ENCODE measurements at regions not wholly inside any gene's neighbourhood (a gene's known extent, or its start where the extent isn't known, plus 50 kb on each side); places are given as distances from the start of the nearest gene placed in this dataset.

DNA sequence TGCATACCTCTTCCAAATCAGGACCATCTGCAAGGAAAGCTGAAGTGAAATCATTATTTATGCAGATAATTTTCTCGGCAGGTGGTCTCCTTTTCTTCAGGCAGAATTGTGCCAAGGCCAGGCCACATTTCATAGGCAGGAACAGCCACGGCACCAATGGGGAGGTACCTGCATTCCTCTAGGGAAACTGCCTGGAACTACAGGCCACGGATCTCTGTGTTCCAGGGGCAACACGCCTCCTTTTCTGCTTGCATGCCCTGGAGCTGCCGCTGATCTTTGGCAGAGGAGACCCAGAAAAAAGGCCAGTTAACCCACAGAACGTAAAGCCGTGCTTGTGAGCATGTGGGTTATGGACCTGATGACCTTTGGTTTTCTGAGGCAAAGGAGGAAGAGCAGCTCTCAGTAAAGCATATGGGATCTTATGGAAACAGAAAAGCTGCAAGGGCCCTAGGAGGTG is 111.2 kb upstream of the KIAA1217 start:
- DNase-seq (no peak), ATAC-seq (ENCODE audit: insufficient read depth, low read depth) (no peak)
- no peak for TF ChIP-seq EZH2 (IDR thresholded peaks at IDR 0.05; ENCODE audit: borderline replicate concordance, low read depth, low read length, severe bottlenecking)
- TF ChIP-seq, protein P1, sequence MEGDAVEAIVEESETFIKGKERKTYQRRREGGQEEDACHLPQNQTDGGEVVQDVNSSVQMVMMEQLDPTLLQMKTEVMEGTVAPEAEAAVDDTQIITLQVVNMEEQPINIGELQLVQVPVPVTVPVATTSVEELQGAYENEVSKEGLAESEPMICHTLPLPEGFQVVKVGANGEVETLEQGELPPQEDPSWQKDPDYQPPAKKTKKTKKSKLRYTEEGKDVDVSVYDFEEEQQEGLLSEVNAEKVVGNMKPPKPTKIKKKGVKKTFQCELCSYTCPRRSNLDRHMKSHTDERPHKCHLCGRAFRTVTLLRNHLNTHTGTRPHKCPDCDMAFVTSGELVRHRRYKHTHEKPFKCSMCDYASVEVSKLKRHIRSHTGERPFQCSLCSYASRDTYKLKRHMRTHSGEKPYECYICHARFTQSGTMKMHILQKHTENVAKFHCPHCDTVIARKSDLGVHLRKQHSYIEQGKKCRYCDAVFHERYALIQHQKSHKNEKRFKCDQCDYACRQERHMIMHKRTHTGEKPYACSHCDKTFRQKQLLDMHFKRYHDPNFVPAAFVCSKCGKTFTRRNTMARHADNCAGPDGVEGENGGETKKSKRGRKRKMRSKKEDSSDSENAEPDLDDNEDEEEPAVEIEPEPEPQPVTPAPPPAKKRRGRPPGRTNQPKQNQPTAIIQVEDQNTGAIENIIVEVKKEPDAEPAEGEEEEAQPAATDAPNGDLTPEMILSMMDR (IDR thresholded peaks at IDR 0.05; ENCODE audit: borderline replicate concordance, extremely low read depth, low read length, poor library complexity, severe bottlenecking), result no peak
- Histone ChIP-seq H3K4me1 (ENCODE audit: insufficient read depth, low read length) (no peaks in the 10 kb centered on the region), H3K79me2 (ENCODE audit: insufficient read depth, low read length) (no peaks in the 10 kb centered on the region), H3K4me2 (ENCODE audit: insufficient read depth, low read length) (no peak overlapping the region), H4K20me1 (ENCODE audit: insufficient read depth, low read length) (no peaks in the 10 kb centered on the region), H3K27ac (ENCODE audit: low read length) (no peak overlapping the region), H3K27me3 (ENCODE audit: insufficient read depth, low read length, poor library complexity) (no peaks in the 10 kb centered on the region), H3K4me3 (ENCODE audit: low read depth in 1 of 2, low read length in 2 of 2) (no peak overlapping the region), H3K9me3 (ENCODE audit: insufficient read depth, low read length, severe bottlenecking) (no peaks in the 10 kb centered on the region), H3K36me3 (ENCODE audit: insufficient read depth, low read length) (no peaks in the 10 kb centered on the region), H3K9ac (ENCODE audit: low read depth, low read length) (no peak overlapping the region), H2AFZ (ENCODE audit: low read depth, low read length) (no peak overlapping the region)

DNA sequence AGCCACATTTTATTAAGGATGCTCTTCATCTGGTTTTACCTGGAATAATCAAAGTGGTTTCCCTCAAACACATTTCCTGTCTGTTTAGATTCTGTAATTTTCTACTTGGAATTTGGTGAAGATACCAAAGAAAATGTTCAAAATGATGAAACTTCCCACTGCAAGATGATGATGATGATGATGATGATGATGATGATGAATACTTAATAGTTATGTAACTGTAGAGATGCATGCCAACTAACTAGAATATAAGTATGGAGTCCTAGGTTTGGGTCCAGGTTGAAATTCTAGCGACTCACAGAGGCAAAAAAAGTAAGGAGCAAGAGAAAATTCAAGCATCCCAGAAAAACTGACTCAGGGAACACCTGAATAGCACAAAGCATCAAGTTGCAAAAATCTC is 104.0 kb upstream of the KIAA1217 start:
- H3K4me2 ChIP-seq (ENCODE audit: insufficient read depth, low read length), result no peak overlapping the region
- no peak overlapping the region for H3K27ac ChIP-seq (ENCODE audit: low read length)
- TF ChIP-seq, protein P1 (IDR thresholded peaks at IDR 0.05; ENCODE audit: borderline replicate concordance, extremely low read depth, low read length, poor library complexity, severe bottlenecking), result no peak
- no peak for TF ChIP-seq EZH2 (IDR thresholded peaks at IDR 0.05; ENCODE audit: borderline replicate concordance, low read depth, low read length, severe bottlenecking)
- H4K20me1 ChIP-seq (ENCODE audit: insufficient read depth, low read length), result no peaks in the 10 kb centered on the region
- H3K4me1 ChIP-seq (ENCODE audit: insufficient read depth, low read length), result no peaks in the 10 kb centered on the region
- H3K4me3 ChIP-seq (ENCODE audit: low read depth in 1 of 2, low read length in 2 of 2), result no peak overlapping the region
- no peaks in the 10 kb centered on the region for H3K79me2 ChIP-seq (ENCODE audit: insufficient read depth, low read length)
- H3K27me3 ChIP-seq (ENCODE audit: insufficient read depth, low read length, poor library complexity), result no peaks in the 10 kb centered on the region
- H3K36me3 ChIP-seq (ENCODE audit: insufficient read depth, low read length), result no peaks in the 10 kb centered on the region
- H3K9me3 ChIP-seq (ENCODE audit: insufficient read depth, low read length, severe bottlenecking), result no peaks in the 10 kb centered on the region
- DNase-seq (no peak), ATAC-seq (ENCODE audit: insufficient read depth, low read depth) (no peak)
- no peak overlapping the region for H2AFZ ChIP-seq (ENCODE audit: low read depth, low read length)
- H3K9ac ChIP-seq (ENCODE audit: low read depth, low read length), result no peak overlapping the region

DNA sequence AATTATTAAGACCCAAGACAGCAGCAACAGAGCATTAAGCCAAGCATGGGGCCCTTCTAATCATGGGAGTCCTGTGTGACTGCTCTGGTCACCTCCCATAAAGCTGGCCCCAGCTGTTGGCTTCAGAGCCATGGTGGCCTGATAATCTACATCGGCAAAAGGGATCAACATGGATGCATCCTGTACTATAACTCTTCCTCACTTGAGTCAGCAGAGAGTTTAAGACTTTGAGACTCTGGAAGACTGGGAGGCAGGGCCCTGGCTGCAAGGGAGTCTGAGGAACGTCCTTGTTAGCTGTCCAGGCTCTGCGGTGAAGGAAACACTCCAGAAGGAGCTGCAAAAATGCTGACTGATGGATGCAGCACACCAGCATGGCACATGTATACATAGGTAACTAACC is 95.0 kb upstream of the KIAA1217 start:
- Histone ChIP-seq H4K20me1 (ENCODE audit: insufficient read depth, low read length) (no peaks in the 10 kb centered on the region), H3K9ac (ENCODE audit: low read depth, low read length) (no peak overlapping the region), H2AFZ (ENCODE audit: low read depth, low read length) (no peak overlapping the region), H3K79me2 (ENCODE audit: insufficient read depth, low read length) (no peaks in the 10 kb centered on the region), H3K9me3 (ENCODE audit: insufficient read depth, low read length, severe bottlenecking) (no peaks in the 10 kb centered on the region), H3K27me3 (ENCODE audit: insufficient read depth, low read length, poor library complexity) (peaks cover 3% of the 10 kb centered on the region), H3K27ac (ENCODE audit: low read length) (no peak overlapping the region), H3K4me2 (ENCODE audit: insufficient read depth, low read length) (no peak overlapping the region), H3K4me3 (ENCODE audit: low read depth in 1 of 2, low read length in 2 of 2) (no peak overlapping the region), H3K36me3 (ENCODE audit: insufficient read depth, low read length) (no peaks in the 10 kb centered on the region), H3K4me1 (ENCODE audit: insufficient read depth, low read length) (no peaks in the 10 kb centered on the region)
- DNase-seq (no peak), ATAC-seq (ENCODE audit: insufficient read depth, low read depth) (no peak)
- no peak for TF ChIP-seq EZH2 (IDR thresholded peaks at IDR 0.05; ENCODE audit: borderline replicate concordance, low read depth, low read length, severe bottlenecking)
- TF ChIP-seq, protein P1 (IDR thresholded peaks at IDR 0.05; ENCODE audit: borderline replicate concordance, extremely low read depth, low read length, poor library complexity, severe bottlenecking), result no peak

DNA sequence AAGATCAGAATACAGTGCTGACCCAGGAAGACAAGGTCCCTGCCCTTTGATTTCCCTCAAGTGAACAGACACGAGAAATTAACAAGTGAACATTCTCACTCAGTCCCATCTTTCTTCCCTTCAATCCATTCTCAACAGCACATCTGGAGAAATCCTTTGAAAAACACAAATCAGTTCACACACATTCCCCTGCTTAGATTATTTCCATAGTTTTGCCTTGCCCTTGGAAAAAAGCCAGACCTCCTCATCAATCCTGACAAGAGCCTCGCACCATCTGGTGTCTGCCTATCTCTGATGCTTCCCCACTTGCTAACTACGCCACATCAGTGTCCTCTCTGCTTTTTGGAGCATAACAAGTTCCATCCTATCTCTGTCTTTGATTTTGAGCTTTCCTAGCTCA is 94.4 kb upstream of the KIAA1217 start:
- Histone ChIP-seq H3K9ac (ENCODE audit: low read depth, low read length) (no peak overlapping the region), H3K4me3 (ENCODE audit: low read depth in 1 of 2, low read length in 2 of 2) (no peak overlapping the region)

More for the DNA sequence above, 94.4 kb upstream of the KIAA1217 start:
- no peaks in the 10 kb centered on the region for H3K4me1 ChIP-seq (ENCODE audit: insufficient read depth, low read length)
- TF ChIP-seq EZH2 (IDR thresholded peaks at IDR 0.05; ENCODE audit: borderline replicate concordance, low read depth, low read length, severe bottlenecking), result no peak
- TF ChIP-seq, protein P1 (IDR thresholded peaks at IDR 0.05; ENCODE audit: borderline replicate concordance, extremely low read depth, low read length, poor library complexity, severe bottlenecking), result no peak
- DNase-seq (no peak), ATAC-seq (ENCODE audit: insufficient read depth, low read depth) (no peak)
- no peak overlapping the region for H3K27ac ChIP-seq (ENCODE audit: low read length)
- no peaks in the 10 kb centered on the region for H3K9me3 ChIP-seq (ENCODE audit: insufficient read depth, low read length, severe bottlenecking)
- no peaks in the 10 kb centered on the region for H3K36me3 ChIP-seq (ENCODE audit: insufficient read depth, low read length)
- H3K27me3 ChIP-seq (ENCODE audit: insufficient read depth, low read length, poor library complexity), result peaks cover 3% of the 10 kb centered on the region
- no peak overlapping the region for H3K4me2 ChIP-seq (ENCODE audit: insufficient read depth, low read length)
- H3K79me2 ChIP-seq (ENCODE audit: insufficient read depth, low read length), result no peaks in the 10 kb centered on the region
- H2AFZ ChIP-seq (ENCODE audit: low read depth, low read length), result no peak overlapping the region
- H4K20me1 ChIP-seq (ENCODE audit: insufficient read depth, low read length), result no peaks in the 10 kb centered on the region

All from DND-41 (cell line).